Subcutaneous abdominal adipose tissue (tissue), 5 donors: ENCODE measurements at regions not wholly inside any gene's neighbourhood (a gene's known extent, or its start where the extent isn't known, plus 50 kb on each side); places are given as distances from the start of the nearest gene placed in this dataset.

Source experiments
- H3K27ac ChIP-seq: one replicate; pipeline ENCODE4 v1.7.0; 2013; ENCODE audit warnings: low read depth, mild to moderate bottlenecking, inconsistent platforms, low read length, moderate library complexity
- H3K27me3 ChIP-seq, 5 donors: one replicate each; pipeline ENCODE4 v1.7.0; 2013; ENCODE audit warnings: low read length in 5 of 5, inconsistent platforms in 1 of 5; ENCODE audit not compliant: control insufficient read depth in 5 of 5, insufficient read depth in 4 of 5
- H3K36me3 ChIP-seq, 5 donors: one replicate each; pipeline ENCODE4 v1.7.0; 2013; ENCODE audit warnings: low read length in 5 of 5; ENCODE audit not compliant: control insufficient read depth in 5 of 5, insufficient read depth in 5 of 5
- H3K4me1 ChIP-seq, 5 donors: one replicate each; pipeline ENCODE4 v1.7.0; 2013; ENCODE audit warnings: low read length in 5 of 5, mild to moderate bottlenecking in 3 of 5, moderate library complexity in 1 of 5; ENCODE audit not compliant: control insufficient read depth in 5 of 5, insufficient read depth in 5 of 5
- H3K4me3 ChIP-seq, 5 donors: one replicate each; pipeline ENCODE4 v1.7.0; 2013; ENCODE audit warnings: low read length in 5 of 5, low read depth in 1 of 5
- H3K9ac ChIP-seq, 5 donors: one replicate each; pipeline ENCODE4 v1.7.0; 2013; ENCODE audit warnings: low read length in 5 of 5, mild to moderate bottlenecking in 4 of 5, moderate library complexity in 3 of 5
- H3K9me3 ChIP-seq, 5 donors: one replicate each; pipeline ENCODE4 v1.7.0; 2013; ENCODE audit warnings: low read length in 5 of 5; ENCODE audit not compliant: control insufficient read depth in 5 of 5
- donor health status: healthy.
- donor health status: healthy.
- donor health status: healthy.
- donor health status: healthy.
- donor health status: healthy.

GRCh38 chr1:55316947-55317662 is 101.9 kb upstream of the USP24 start:
- no peaks in the 10 kb centered on the region for H3K36me3 ChIP-seq
- H3K27ac ChIP-seq = no peak overlapping the region
- H3K9me3 ChIP-seq = no peaks in the 10 kb centered on the region

DNA sequence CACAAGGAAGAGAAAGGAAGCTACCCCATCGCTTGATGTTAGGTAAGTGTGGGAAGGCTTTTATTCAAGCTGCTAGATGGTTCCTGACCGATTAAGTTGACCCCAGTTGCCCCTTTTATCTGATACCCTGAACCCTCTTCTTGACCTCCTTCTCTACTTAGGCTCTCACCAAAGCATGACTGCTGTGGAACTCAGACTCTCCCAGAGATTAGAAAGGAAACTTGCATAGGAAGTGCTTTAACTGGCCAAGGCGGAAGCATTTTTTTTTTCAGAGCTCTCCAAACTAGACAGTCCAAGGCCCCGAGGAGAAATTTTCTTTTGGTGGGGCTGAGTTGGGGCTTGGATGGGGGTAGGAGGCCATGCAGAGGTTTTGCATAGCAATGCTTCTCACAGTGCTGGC is 101.3 kb upstream of the USP24 start:
- Histone ChIP-seq H3K4me3 (no peak overlapping the region), H3K9ac (no peak overlapping the region), H3K9me3 (no peaks in the 10 kb centered on the region), H3K4me1 (peaks cover 0 to 26% (median 3%) of the 10 kb centered on the region in 5 donors), H3K27me3 (no peaks in the 10 kb centered on the region), H3K36me3 (no peaks in the 10 kb centered on the region), H3K27ac (no peak overlapping the region)

More at GRCh38 chr1:55316947-55317662, 101.9 kb upstream of the USP24 start:
- H3K27me3 ChIP-seq = no peaks in the 10 kb centered on the region
- peaks cover 0 to 26% (median 3%) of the 10 kb centered on the region in 5 donors for H3K4me1 ChIP-seq
- H3K9ac ChIP-seq = no peak overlapping the region
- H3K4me3 ChIP-seq = no peak overlapping the region

- H3K4me3 ChIP-seq = no peak overlapping the region
- H3K9ac ChIP-seq = no peak overlapping the region
- H3K36me3 ChIP-seq = no peaks in the 10 kb centered on the region
- H3K9me3 ChIP-seq = no peaks in the 10 kb centered on the region
- H3K27ac ChIP-seq = no peak overlapping the region
- no peaks in the 10 kb centered on the region for H3K27me3 ChIP-seq
- peaks cover 0 to 26% (median 3%) of the 10 kb centered on the region in 5 donors for H3K4me1 ChIP-seq
These were observed 100.4 kb upstream of the USP24 start for GRCh38 chr1:55315552-55315951.

DNA sequence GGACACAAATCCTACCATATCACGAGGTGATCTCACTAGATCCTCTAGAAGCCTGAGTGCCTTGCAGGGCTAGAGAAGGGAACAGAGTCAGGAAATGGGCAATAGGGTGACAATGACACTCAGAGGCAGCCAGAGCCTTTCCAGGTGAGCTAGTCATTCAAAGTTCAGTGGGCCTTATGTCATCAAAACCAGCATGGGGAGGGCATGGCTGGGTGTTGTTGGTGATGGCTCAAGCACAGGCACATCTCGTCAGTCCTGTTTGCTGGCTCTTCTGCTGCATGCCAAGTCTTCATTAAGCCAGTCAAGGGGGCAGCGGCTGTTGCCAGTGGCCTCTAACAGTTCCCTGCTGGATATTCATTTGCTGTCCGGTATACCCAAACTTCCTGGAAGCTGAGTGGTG is 99.6 kb upstream of the USP24 start:
- Histone ChIP-seq H3K27ac (no peak overlapping the region), H3K9ac (no peak overlapping the region), H3K9me3 (no peaks in the 10 kb centered on the region), H3K27me3 (no peaks in the 10 kb centered on the region), H3K4me3 (no peak overlapping the region), H3K4me1 (peaks cover 0 to 26% (median 3%) of the 10 kb centered on the region in 5 donors), H3K36me3 (no peaks in the 10 kb centered on the region)

- Histone ChIP-seq H3K4me3 (no peak overlapping the region), H3K27me3 (no peaks in the 10 kb centered on the region), H3K4me1 (peaks cover 0 to 26% (median 3%) of the 10 kb centered on the region in 5 donors), H3K9me3 (no peaks in the 10 kb centered on the region), H3K9ac (no peak overlapping the region), H3K27ac (no peak overlapping the region), H3K36me3 (no peaks in the 10 kb centered on the region)
These were observed 98.7 kb upstream of the USP24 start for GRCh38 chr1:55313903-55314302.

DNA sequence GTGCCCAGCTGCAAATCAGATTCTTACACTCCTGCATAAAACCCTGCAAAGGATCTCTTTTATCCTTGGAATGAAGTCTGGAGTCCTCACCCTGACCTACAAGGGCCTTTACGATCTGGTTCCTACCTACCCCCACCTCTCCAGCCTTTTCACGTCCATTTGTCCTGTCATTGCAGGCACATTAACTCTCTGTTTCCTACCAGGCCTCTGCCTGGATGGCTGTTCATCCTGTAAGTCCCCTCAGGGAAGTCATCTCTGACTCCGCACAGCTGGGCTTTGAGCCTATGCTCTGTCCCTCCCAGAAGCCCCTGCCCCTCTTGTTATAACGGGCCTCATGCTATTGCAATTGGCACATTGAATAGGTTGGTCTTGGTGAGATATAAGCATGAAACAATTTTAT is 96.8 kb upstream of the USP24 start:
- Histone ChIP-seq H3K4me3 (no peak overlapping the region), H3K36me3 (no peaks in the 10 kb centered on the region), H3K9me3 (no peaks in the 10 kb centered on the region), H3K27ac (no peak overlapping the region), H3K9ac (no peak overlapping the region), H3K4me1 (peaks cover 0 to 8% (median 0%) of the 10 kb centered on the region in 5 donors), H3K27me3 (peaks cover 0 to 3% (median 0%) of the 10 kb centered on the region in 5 donors)

DNA sequence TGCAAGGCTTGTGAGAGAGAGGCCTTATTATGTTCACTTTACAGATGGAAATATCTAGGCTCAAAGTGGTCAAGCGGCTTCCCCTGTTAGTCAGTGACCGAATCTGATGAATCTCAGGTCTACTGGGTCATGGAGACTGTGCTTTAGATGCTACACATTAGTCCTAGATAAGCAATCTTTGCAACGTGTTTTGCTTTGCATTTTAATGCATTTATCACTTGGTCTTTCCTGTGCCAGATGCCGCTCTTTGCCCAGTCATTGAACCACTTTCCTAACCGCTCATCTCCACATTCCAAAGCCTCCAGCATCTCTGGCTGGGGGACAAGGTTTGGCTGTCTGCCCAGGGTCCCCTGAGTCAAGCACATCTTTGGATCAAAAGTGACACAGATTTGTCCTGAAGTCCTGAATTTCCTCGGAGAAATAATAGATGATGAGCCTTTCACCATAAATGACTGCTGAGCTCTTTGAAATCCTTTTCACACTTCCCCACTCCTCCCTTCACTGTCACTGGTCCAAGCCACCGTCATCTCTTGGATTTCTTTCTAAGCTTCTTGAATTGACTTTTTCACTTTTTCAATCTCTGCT is 96.0 kb upstream of the USP24 start:
- Histone ChIP-seq H3K9ac (no peak overlapping the region), H3K4me1 (no peaks in the 10 kb centered on the region), H3K27me3 (peaks cover 0 to 3% (median 0%) of the 10 kb centered on the region in 5 donors), H3K36me3 (no peaks in the 10 kb centered on the region), H3K4me3 (no peak overlapping the region), H3K9me3 (no peaks in the 10 kb centered on the region), H3K27ac (no peak overlapping the region)

DNA sequence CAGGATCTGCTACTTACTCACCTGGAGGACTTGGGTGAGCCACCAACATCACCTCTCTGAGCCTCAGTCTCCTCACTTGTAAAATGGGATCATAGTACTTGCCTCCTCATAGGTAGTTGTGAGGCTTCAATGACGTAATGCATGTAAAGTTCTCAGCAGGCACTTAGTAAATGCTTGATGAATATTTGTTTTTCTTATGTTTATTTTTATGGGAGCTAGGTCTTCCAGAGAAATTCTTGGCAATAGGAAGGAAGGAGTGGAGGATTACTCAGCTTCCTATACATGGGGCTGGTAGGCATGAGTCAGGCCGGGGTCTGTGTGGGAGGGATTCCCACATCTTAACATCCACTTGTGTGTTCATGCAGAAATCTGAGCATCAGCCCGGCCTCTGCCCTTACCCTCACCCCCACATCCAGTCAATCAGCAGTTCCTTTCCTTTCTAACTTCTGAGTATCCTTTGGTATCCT is 95.4 kb upstream of the USP24 start:
- H3K27ac ChIP-seq = no peak overlapping the region
- peaks cover 0 to 7% (median 0%) of the 10 kb centered on the region in 5 donors for H3K27me3 ChIP-seq
- H3K9me3 ChIP-seq = no peaks in the 10 kb centered on the region
- H3K36me3 ChIP-seq = no peaks in the 10 kb centered on the region
- H3K4me3 ChIP-seq = no peak overlapping the region
- H3K4me1 ChIP-seq = no peaks in the 10 kb centered on the region
- no peak overlapping the region for H3K9ac ChIP-seq

DNA sequence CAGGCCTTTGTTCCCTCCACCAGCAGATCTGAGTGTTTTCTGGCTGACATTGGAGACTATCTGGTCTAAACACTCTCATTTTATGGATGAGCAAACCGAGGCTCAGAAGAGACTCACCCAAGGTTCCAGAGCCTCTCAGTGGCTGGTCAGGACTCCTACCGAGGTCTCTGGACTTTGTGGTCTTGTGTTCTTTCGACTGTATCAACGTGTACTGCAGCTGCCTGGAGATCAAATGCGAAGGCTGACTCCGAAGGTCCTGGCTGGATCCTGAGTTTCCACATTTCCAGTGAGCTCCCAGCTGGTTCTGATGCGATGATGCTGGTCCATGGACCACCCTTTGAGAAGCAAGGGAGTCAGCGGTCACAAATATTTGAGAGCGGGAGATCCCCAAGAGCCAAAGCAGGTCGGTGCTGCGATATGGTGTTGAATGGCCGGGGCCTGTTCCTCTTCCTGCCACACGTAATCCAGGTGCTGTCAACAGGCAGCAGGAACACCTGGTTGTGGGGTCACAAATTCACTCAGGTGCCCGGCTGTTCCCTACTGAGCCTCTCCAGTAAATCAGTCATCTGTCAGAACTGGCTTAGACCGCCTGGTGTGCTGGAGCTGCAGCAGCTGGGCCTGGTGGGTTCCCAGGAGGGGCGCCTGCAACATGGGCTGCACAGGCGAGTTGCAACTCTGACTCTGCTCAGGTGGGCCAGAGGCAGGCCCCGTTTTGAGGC is 94.8 kb upstream of the USP24 start:
- Histone ChIP-seq H3K36me3 (no peaks in the 10 kb centered on the region), H3K27ac (no peak overlapping the region), H3K4me3 (no peak overlapping the region), H3K4me1 (no peaks in the 10 kb centered on the region), H3K27me3 (peaks cover 0 to 10% (median 0%) of the 10 kb centered on the region in 5 donors), H3K9ac (no peak overlapping the region), H3K9me3 (no peaks in the 10 kb centered on the region)

GRCh38 chr1:55309053-55309452 is 93.9 kb upstream of the USP24 start:
- H3K9ac ChIP-seq = no peak overlapping the region
- no peaks in the 10 kb centered on the region for H3K36me3 ChIP-seq
- H3K4me1 ChIP-seq = peaks cover 0 to 7% (median 0%) of the 10 kb centered on the region in 5 donors
- no peak overlapping the region for H3K27ac ChIP-seq
- no peak overlapping the region for H3K4me3 ChIP-seq
- no peaks in the 10 kb centered on the region for H3K9me3 ChIP-seq
- peaks cover 0 to 10% (median 0%) of the 10 kb centered on the region in 5 donors for H3K27me3 ChIP-seq
